ENCODE measurements at regions not wholly inside any gene's neighbourhood (a gene's known extent, or its start where the extent isn't known, plus 50 kb on each side); places are given as distances from the start of the nearest gene placed in this dataset.
A peak's percentile ranks its signal among the peaks of the same experiment; 100 is the strongest.
"Not testable (repeated sequence)": the region's sequence is repeated elsewhere in the genome, so short reads cannot be mapped to it uniquely, and the experiment has no call there.

GRCh38 chr18:14189858-14190257 is 57.6 kb upstream of the ZNF519 start:
- H3K36me3 Mint-ChIP-seq (ENCODE audit: low read depth): no peaks in the 10 kb centered on the region
- H3K4me1 Mint-ChIP-seq (ENCODE audit: low read depth): peaks cover 15% of the 10 kb centered on the region
- H3K27ac Mint-ChIP-seq: no peak overlapping the region
- DNase-seq (ENCODE audit: low spot score): peak; percentile 62
- H3K9me3 Mint-ChIP-seq: no peaks in the 10 kb centered on the region
- no peaks in the 10 kb centered on the region for H3K27me3 Mint-ChIP-seq (ENCODE audit: low read depth)
- H3K4me3 Mint-ChIP-seq: no peak overlapping the region

DNA sequence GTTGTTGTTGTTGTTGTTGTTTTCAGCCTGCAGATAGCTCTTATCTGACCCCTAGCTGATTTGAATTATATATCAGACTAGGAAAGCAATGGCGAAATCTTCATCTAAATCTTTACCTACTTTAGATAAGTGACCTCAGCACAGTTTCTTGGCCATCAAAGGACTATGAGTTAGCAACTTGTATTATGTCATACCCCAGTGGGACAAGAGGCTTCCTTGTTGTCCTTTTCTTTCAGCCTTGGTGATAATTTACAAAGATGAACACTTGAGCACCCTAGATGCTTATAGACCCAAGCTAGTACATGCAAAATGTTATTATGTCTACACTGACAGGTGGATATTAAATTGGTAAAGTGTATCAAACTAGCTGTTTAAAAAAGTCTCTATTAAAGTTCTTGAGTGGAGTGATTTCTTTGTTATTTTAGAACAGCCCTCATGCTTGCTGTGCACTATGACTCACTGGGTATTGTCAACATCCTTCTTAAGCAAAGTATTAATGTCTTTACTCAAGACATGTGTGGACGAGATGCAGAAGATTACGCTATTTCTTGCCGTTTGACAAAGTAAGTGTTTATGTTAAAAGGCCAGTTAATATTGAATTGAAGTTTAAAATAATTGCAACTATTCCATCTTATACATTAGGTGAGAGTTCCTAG is 56.6 kb upstream of the ZNF519 start:
- not testable (repeated sequence) for H3K36me3 Mint-ChIP-seq (ENCODE audit: low read depth); H3K27ac Mint-ChIP-seq; H3K4me3 Mint-ChIP-seq; H3K27me3 Mint-ChIP-seq (ENCODE audit: low read depth); DNase-seq (ENCODE audit: low spot score); H3K9me3 Mint-ChIP-seq
- peaks cover 15% of the 10 kb centered on the region for H3K4me1 Mint-ChIP-seq (ENCODE audit: low read depth)

All from T-helper 2 cell treated with Interferon-gamma antibody and Interleukin-4, amounts not matched to agents 5 μg/mL and 100 μg/mL, for 36 hours (primary cell).